ENCODE measurements at regions not wholly inside any gene's neighbourhood (a gene's known extent, or its start where the extent isn't known, plus 50 kb on each side); places are given as distances from the start of the nearest gene placed in this dataset.

DNA sequence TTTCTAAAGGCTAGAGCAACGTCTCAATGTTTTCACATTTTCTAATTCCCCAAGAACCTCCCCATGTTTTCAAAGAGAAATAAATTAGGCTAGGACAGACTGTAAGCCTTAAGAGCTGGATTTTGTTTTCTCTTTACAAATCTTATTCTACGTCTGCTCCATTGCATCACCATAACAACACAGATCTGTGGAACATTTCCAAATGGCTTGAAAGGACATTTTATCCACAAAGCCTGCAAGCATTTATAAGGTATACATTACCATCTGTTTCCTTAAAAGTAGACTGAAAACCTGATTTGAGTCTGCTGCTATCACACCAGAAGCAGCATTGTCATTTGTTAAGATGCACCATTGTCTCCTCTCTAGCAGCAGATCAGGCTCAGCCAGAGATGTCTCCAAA, 115.3 kb upstream of the PLEKHA5 start:
- Histone ChIP-seq H3K4me2 (ENCODE audit: insufficient read depth in 1 of 2, low read depth in 2 of 2, low read length in 2 of 2) (no peak overlapping the region), H4K20me1 (replicated peaks in 1 of 2; ENCODE audit: control insufficient read depth in 1 of 2, insufficient read depth in 2 of 2, low read length in 2 of 2) (no peaks in the 10 kb centered on the region), H4K91ac (replicated peaks; ENCODE audit: insufficient read length, low read length) (no peak overlapping the region), H3K4me1 (replicated peaks in 1 of 4; ENCODE audit: control insufficient read depth in 3 of 4, insufficient read depth in 4 of 4, low read length in 3 of 4) (peaks cover 0 to 2% (median 0%) of the 10 kb centered on the region in 4 experiments; a peak in 1 of 7 replicates), H3K56ac (replicated peaks; ENCODE audit: insufficient read length, low read depth, low read length) (no peak overlapping the region), H3K4ac (replicated peaks; ENCODE audit: insufficient read length, low read depth, low read length) (no peak overlapping the region), H3K27me3 (replicated peaks in 1 of 4; ENCODE audit: control insufficient read depth in 3 of 4, extremely low read depth in 1 of 4, insufficient read depth in 3 of 4, low read length in 3 of 4) (no peaks in the 10 kb centered on the region), H2BK20ac (ENCODE audit: low read length) (no peak overlapping the region), H4K5ac (ENCODE audit: insufficient read length, low read depth, low read length) (no peak overlapping the region), H3K27ac (ENCODE audit: low read depth, low read length) (no peak overlapping the region), H3K79me2 (ENCODE audit: control insufficient read depth in 1 of 2, insufficient read depth in 2 of 2, low read length in 2 of 2) (no peaks in the 10 kb centered on the region), H3K23ac (ENCODE audit: insufficient read length) (no peak overlapping the region), H2AK5ac (ENCODE audit: low read depth, low read length) (no peak overlapping the region), H3K4me3 (ENCODE audit: extremely low read depth in 1 of 4, insufficient read depth in 2 of 4, low read depth in 3 of 4, low read length in 4 of 4) (no peak overlapping the region), H2AFZ (ENCODE audit: low read length) (no peak overlapping the region), H3K79me1 (ENCODE audit: low read depth, low read length) (no peaks in the 10 kb centered on the region), H2BK12ac (ENCODE audit: low read depth, low read length) (no peak overlapping the region), H3K9me3 (ENCODE audit: insufficient read depth in 2 of 2, low read depth in 1 of 2, low read length in 1 of 2) (no peaks in the 10 kb centered on the region), H2BK15ac (ENCODE audit: low read length) (no peak overlapping the region), H2BK5ac (ENCODE audit: low read depth, low read length) (no peak overlapping the region), H3K23me2 (ENCODE audit: low read depth, low read length) (no peaks in the 10 kb centered on the region), H3K9ac (replicated peaks in 1 of 4; ENCODE audit: extremely low read depth in 1 of 4, low read depth in 3 of 4, low read length in 3 of 4) (no peak overlapping the region), H4K8ac (ENCODE audit: extremely low read depth, insufficient read depth, low read length) (no peak overlapping the region), H3K36me3 (ENCODE audit: control insufficient read depth in 2 of 4, insufficient read depth in 4 of 4, low read length in 3 of 4) (no peaks in the 10 kb centered on the region), H2BK120ac (replicated peaks; ENCODE audit: low read depth, low read length) (no peak overlapping the region), H3K14ac (ENCODE audit: insufficient read length) (no peak overlapping the region), H3K18ac (ENCODE audit: extremely low read depth, low read length) (no peak overlapping the region)
- ChIA-PET CTCF (ENCODE audit: partially characterized antibody) (interaction anchor here (1.0 to 1.2 kb wide), 2 partner anchors 17 to 172 kb away, joined by 3 read pairs; no protein-coding TSS in a partner anchor), POLR2A (ENCODE audit: partially characterized antibody) (no interaction called here)
- DNase-seq (ENCODE audit: low read depth in 1 of 2, low spot score in 2 of 2) (no peak), FAIRE-seq (no peak)
- WGBS, 2 experiments (ENCODE audit: extremely low coverage in 1 of 2, insufficient coverage in 1 of 2, insufficient read length in 1 of 2, insufficient replicate concordance in 2 of 2, low coverage in 1 of 2, low lambda C conversion rate in 2 of 2, missing lambda C conversion rate in 1 of 2), result 85% methylated on average over 2 of the region's 2 CpGs; no CpG with 5 or more reads in 1 of the 2 experiments
- TF ChIP-seq RFX5 (IDR thresholded peaks at IDR 0.05; ENCODE audit: borderline replicate concordance, low read depth, low read length) (no peak), RXRA (IDR thresholded peaks at IDR 0.05; ENCODE audit: insufficient read depth, low read depth, low read length) (no peak), FOSL1 (IDR thresholded peaks at IDR 0.05; ENCODE audit: insufficient read depth, low read depth, low read length) (no peak)

Measured in H1 (cell line).